ENCODE measurements at regions not wholly inside any gene's neighbourhood (a gene's known extent, or its start where the extent isn't known, plus 50 kb on each side); places are given as distances from the start of the nearest gene placed in this dataset.

GRCh38 chr18:40921845-40922629, 1033.0 kb upstream of the PIK3C3 start:
- no peak for DNase-seq (ENCODE audit: extremely low read depth, insufficient read length)
- H3K4me3 ChIP-seq (replicated peaks; ENCODE audit: low read depth, low read length), result no peak overlapping the region
- H3K36me3 ChIP-seq (ENCODE audit: control insufficient read depth, insufficient read depth, low read length), result no peaks in the 10 kb centered on the region
- no peaks in the 10 kb centered on the region for H3K27me3 ChIP-seq (replicated peaks; ENCODE audit: control insufficient read depth, insufficient read depth, low read length)
- no peak for TF ChIP-seq CTCF (IDR thresholded peaks at IDR 0.05; ENCODE audit: insufficient read depth, low read length, poor library complexity, severe bottlenecking)

DNA sequence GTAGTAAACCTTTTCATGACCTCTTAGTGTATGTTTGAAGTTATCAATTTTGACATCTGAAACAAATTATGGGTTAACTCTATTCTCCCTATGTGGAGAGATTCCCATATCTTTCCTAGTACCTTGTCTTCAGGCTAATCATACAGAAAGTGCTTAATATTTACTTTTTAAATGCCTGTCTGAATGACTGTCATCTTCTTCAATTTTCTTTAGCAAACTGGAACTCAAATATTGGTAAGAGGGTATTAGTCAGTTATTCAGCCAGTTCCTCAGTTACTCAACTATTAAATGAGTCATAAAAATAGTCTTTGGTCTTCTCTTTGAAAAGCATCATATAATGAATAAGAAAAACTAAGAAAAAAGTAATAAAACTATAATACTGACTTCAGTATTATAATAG, 1038.0 kb upstream of the PIK3C3 start:
- Histone ChIP-seq H3K36me3 (ENCODE audit: control insufficient read depth, insufficient read depth, low read length) (no peaks in the 10 kb centered on the region), H3K4me3 (replicated peaks; ENCODE audit: low read depth, low read length) (no peak overlapping the region), H3K27me3 (replicated peaks; ENCODE audit: control insufficient read depth, insufficient read depth, low read length) (no peaks in the 10 kb centered on the region)
- no peak for TF ChIP-seq CTCF (IDR thresholded peaks at IDR 0.05; ENCODE audit: insufficient read depth, low read length, poor library complexity, severe bottlenecking)
- DNase-seq (ENCODE audit: extremely low read depth, insufficient read length), result no peak

DNA sequence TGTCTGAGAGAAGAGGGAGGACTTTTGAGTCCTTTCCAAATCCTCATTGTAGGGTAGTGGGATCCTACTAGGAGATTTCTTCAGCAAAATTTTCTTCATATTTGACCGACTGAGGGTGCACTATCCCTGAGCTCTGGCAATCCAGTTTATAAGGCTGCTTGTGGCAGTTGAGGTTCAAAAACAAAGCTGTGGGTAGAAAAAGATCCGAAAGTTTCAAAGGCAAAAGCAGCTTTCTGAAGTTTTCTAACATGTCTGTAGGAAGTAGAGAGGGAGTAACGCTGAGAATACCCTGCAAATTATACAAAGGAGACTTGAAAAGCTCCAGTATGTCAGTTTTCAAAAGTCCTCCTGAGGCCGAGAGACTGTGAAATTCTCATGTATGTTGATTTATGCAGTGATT, 1039.3 kb upstream of the PIK3C3 start:
- TF ChIP-seq CTCF (IDR thresholded peaks at IDR 0.05; ENCODE audit: insufficient read depth, low read length, poor library complexity, severe bottlenecking), result no peak
- DNase-seq (ENCODE audit: extremely low read depth, insufficient read length), result no peak

GRCh38 chr18:40911582-40912254, 1043.3 kb upstream of the PIK3C3 start:
- Histone ChIP-seq H3K36me3 (ENCODE audit: control insufficient read depth, insufficient read depth, low read length) (no peaks in the 10 kb centered on the region), H3K27me3 (replicated peaks; ENCODE audit: control insufficient read depth, insufficient read depth, low read length) (no peaks in the 10 kb centered on the region), H3K4me3 (replicated peaks; ENCODE audit: low read depth, low read length) (no peak overlapping the region)
- no peak for DNase-seq (ENCODE audit: extremely low read depth, insufficient read length)
- TF ChIP-seq CTCF (IDR thresholded peaks at IDR 0.05; ENCODE audit: insufficient read depth, low read length, poor library complexity, severe bottlenecking), result no peak

More for the DNA sequence above, 1039.3 kb upstream of the PIK3C3 start:
- Histone ChIP-seq H3K27me3 (replicated peaks; ENCODE audit: control insufficient read depth, insufficient read depth, low read length) (no peaks in the 10 kb centered on the region), H3K36me3 (ENCODE audit: control insufficient read depth, insufficient read depth, low read length) (no peaks in the 10 kb centered on the region), H3K4me3 (replicated peaks; ENCODE audit: low read depth, low read length) (no peak overlapping the region)

GRCh38 chr18:40911041-40911440, 1044.0 kb upstream of the PIK3C3 start:
- Histone ChIP-seq H3K4me3 (replicated peaks; ENCODE audit: low read depth, low read length) (no peak overlapping the region), H3K27me3 (replicated peaks; ENCODE audit: control insufficient read depth, insufficient read depth, low read length) (no peaks in the 10 kb centered on the region), H3K36me3 (ENCODE audit: control insufficient read depth, insufficient read depth, low read length) (no peaks in the 10 kb centered on the region)
- TF ChIP-seq CTCF (IDR thresholded peaks at IDR 0.05; ENCODE audit: insufficient read depth, low read length, poor library complexity, severe bottlenecking), result no peak
- DNase-seq (ENCODE audit: extremely low read depth, insufficient read length), result no peak

All from GM06990 (cell line).